ENCODE measurements at regions not wholly inside any gene's neighbourhood (a gene's known extent, or its start where the extent isn't known, plus 50 kb on each side); places are given as distances from the start of the nearest gene placed in this dataset.

DNA sequence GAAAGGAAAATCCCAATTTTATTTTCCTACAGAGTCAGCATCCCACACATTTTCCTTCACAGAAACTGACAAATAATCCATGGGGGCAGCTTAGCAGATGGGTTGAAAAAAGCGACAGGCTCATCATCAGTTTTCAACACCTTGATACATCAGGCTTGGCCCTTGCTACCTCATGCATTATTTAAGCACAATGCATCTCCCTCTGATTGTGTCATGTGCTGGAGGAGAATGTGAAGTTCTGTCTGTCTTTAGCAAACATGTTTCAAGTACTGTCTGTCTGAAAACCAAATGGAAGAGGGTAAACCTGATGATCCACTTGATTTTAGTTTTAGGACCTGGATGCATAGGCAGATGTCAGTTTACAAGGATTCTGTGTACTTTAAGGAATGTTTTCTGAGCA lies 128.6 kb upstream of the ADAMTS9 start:
- Histone ChIP-seq H3K27me3 (ENCODE audit: insufficient read depth, poor library complexity, severe bottlenecking) (no peaks in the 10 kb centered on the region), H3K4me3 (replicated peaks; ENCODE audit: insufficient read depth, low read length) (no peak overlapping the region), H3K27ac (replicated peaks) (no peak overlapping the region)
- no peak for DNase-seq (ENCODE audit: low read depth in 1 of 2, low spot score in 1 of 2)
- TF ChIP-seq POLR2AphosphoS5 (IDR thresholded peaks at IDR 0.05; ENCODE audit: low read depth) (no peak), CTCF (IDR thresholded peaks at IDR 0.05; ENCODE audit: insufficient read depth, low read length) (no peak), SPI1 (IDR thresholded peaks at IDR 0.05; ENCODE audit: borderline replicate concordance, low read depth) (no peak), GABPA (IDR thresholded peaks at IDR 0.05; ENCODE audit: low read depth) (no peak)
- TF ChIP-seq, protein P1, sequence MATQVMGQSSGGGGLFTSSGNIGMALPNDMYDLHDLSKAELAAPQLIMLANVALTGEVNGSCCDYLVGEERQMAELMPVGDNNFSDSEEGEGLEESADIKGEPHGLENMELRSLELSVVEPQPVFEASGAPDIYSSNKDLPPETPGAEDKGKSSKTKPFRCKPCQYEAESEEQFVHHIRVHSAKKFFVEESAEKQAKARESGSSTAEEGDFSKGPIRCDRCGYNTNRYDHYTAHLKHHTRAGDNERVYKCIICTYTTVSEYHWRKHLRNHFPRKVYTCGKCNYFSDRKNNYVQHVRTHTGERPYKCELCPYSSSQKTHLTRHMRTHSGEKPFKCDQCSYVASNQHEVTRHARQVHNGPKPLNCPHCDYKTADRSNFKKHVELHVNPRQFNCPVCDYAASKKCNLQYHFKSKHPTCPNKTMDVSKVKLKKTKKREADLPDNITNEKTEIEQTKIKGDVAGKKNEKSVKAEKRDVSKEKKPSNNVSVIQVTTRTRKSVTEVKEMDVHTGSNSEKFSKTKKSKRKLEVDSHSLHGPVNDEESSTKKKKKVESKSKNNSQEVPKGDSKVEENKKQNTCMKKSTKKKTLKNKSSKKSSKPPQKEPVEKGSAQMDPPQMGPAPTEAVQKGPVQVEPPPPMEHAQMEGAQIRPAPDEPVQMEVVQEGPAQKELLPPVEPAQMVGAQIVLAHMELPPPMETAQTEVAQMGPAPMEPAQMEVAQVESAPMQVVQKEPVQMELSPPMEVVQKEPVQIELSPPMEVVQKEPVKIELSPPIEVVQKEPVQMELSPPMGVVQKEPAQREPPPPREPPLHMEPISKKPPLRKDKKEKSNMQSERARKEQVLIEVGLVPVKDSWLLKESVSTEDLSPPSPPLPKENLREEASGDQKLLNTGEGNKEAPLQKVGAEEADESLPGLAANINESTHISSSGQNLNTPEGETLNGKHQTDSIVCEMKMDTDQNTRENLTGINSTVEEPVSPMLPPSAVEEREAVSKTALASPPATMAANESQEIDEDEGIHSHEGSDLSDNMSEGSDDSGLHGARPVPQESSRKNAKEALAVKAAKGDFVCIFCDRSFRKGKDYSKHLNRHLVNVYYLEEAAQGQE (IDR thresholded peaks at IDR 0.05; ENCODE audit: insufficient replicate concordance, low read depth): no peak

- TF ChIP-seq SPI1 (IDR thresholded peaks at IDR 0.05; ENCODE audit: borderline replicate concordance, low read depth) (no peak), CTCF (IDR thresholded peaks at IDR 0.05; ENCODE audit: insufficient read depth, low read length) (no peak), POLR2AphosphoS5 (IDR thresholded peaks at IDR 0.05; ENCODE audit: low read depth) (no peak), GABPA (IDR thresholded peaks at IDR 0.05; ENCODE audit: low read depth) (no peak)
- TF ChIP-seq, protein P1 (IDR thresholded peaks at IDR 0.05; ENCODE audit: insufficient replicate concordance, low read depth): no peak
- no peak overlapping the region for H3K27ac ChIP-seq (replicated peaks)
- H3K4me3 ChIP-seq (replicated peaks; ENCODE audit: insufficient read depth, low read length): no peak overlapping the region
- DNase-seq (ENCODE audit: low read depth in 1 of 2, low spot score in 1 of 2): no peak
- H3K27me3 ChIP-seq (ENCODE audit: insufficient read depth, poor library complexity, severe bottlenecking): no peaks in the 10 kb centered on the region
Measured at GRCh38 chr3:64815789-64816188, 128.0 kb upstream of the ADAMTS9 start.

GRCh38 chr3:64815195-64815631 lies 127.4 kb upstream of the ADAMTS9 start:
- DNase-seq (ENCODE audit: low read depth in 1 of 2, low spot score in 1 of 2): no peak

More at GRCh38 chr3:64815195-64815631, 127.4 kb upstream of the ADAMTS9 start:
- Histone ChIP-seq H3K4me3 (replicated peaks; ENCODE audit: insufficient read depth, low read length) (no peak overlapping the region), H3K27me3 (ENCODE audit: insufficient read depth, poor library complexity, severe bottlenecking) (no peaks in the 10 kb centered on the region), H3K27ac (replicated peaks) (no peak overlapping the region)
- no peak for TF ChIP-seq POLR2AphosphoS5 (IDR thresholded peaks at IDR 0.05; ENCODE audit: low read depth)
- TF ChIP-seq SPI1 (IDR thresholded peaks at IDR 0.05; ENCODE audit: borderline replicate concordance, low read depth): no peak
- TF ChIP-seq CTCF (IDR thresholded peaks at IDR 0.05; ENCODE audit: insufficient read depth, low read length): no peak
- TF ChIP-seq, protein P1 (IDR thresholded peaks at IDR 0.05; ENCODE audit: insufficient replicate concordance, low read depth): no peak
- no peak for TF ChIP-seq GABPA (IDR thresholded peaks at IDR 0.05; ENCODE audit: low read depth)

Measured in HL-60 (cell line).